Activated B cell treated with CpG ODN at 0.5 μM for 24 hours (primary cell): ENCODE measurements at regions not wholly inside any gene's neighbourhood (a gene's known extent, or its start where the extent isn't known, plus 50 kb on each side); places are given as distances from the start of the nearest gene placed in this dataset.

Experiments used
- ATAC-seq: fragments of 200-7000 bp; cut with Tn5 transposase; one replicate; pipeline ENCODE4 v1.10.0; 2021; ENCODE audit warnings: low read depth, mild to moderate bottlenecking, moderate library complexity
- CTCF ChIA-PET: fragments of 350-600 bp; sonication (Branson Sonifier 250); formaldehyde crosslinking; loops from one replicate; lab custom pipeline; 2021; ENCODE audit warnings: antibody characterized with exemption; lab: Charles Lee
- POLR2A ChIA-PET: fragments of 350-600 bp; sonication (Branson Sonifier 250); formaldehyde crosslinking; loops from one replicate; lab custom pipeline; 2021; ENCODE audit warnings: antibody characterized with exemption; lab: Charles Lee
- DNase-seq: peaks from one replicate; pipeline ENCODE4 v3.0.0; 2022
- H3K27ac Mint-ChIP-seq: one replicate; pipeline ENCODE4 v1.8.0; 2020; ENCODE audit warnings: mixed read lengths
- H3K27me3 Mint-ChIP-seq: one replicate; pipeline ENCODE4 v1.8.0; 2021; ENCODE audit warnings: mixed read lengths
- H3K36me3 Mint-ChIP-seq: one replicate; pipeline ENCODE4 v1.8.0; 2021; ENCODE audit warnings: low read depth, mixed read lengths
- H3K4me1 Mint-ChIP-seq: one replicate; pipeline ENCODE4 v1.8.0; 2021; ENCODE audit warnings: mixed read lengths
- H3K4me3 Mint-ChIP-seq: one replicate; pipeline ENCODE4 v1.8.0; 2020; ENCODE audit warnings: mild to moderate bottlenecking, mixed read lengths
- H3K9me3 Mint-ChIP-seq: one replicate; pipeline ENCODE4 v1.8.0; 2020; ENCODE audit warnings: mixed read lengths
- intact Hi-C: fragments of 100-400 bp; cut with micrococcal nuclease; formaldehyde crosslinking; loops from one replicate; pipeline ENCODE4 v1.15.1; 2024
- TF ChIP-seq, protein P1 (sequence below): fragments of 200-600 bp; IDR thresholded peaks from one replicate; pipeline ENCODE4 v1.8.0; 2022; ENCODE audit warnings: antibody characterized with exemption, mild to moderate bottlenecking

DNA sequence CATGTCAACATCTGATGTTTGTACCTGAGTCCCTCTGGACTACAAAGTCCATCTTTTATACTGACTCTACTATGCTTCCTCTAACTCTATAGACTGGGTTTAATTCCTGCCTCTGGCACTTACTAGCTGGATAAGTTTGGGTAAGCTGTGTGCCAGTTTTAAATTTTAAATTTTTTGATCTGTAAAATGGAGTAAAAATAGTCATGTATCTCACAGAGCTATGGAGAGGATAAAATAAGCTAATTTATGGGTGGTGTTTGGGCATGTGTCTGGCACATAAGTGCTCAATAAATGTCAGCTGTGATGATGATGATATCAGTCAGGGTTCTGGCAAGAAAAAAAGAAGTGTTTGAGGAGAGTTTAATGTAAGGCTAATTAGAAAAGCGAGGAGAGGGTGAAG, 139.2 kb upstream of the C1orf21 start:
- intact Hi-C loops, result no loop called here
- POLR2A ChIA-PET, result no interaction called here

DNA sequence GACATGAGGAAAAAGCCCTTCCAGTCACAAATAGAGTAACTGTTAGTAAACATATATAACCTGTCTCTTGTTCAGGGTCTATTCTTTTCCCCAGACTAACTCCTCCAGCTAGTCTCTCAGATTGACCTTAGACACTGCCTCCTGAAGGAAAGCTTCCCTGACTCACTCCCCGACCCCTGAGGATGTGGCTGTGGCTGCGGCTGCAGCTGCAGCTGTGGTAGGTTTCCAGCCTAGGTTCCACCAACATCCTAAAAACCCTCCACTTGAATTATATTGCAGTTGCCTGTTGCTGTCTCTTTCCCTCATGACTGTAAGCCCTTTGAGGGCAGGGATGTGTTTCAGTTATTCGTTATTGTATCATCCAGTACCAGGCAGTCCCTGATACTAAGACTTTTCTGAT, 132.9 kb upstream of the C1orf21 start:
- TF ChIP-seq, protein P1, sequence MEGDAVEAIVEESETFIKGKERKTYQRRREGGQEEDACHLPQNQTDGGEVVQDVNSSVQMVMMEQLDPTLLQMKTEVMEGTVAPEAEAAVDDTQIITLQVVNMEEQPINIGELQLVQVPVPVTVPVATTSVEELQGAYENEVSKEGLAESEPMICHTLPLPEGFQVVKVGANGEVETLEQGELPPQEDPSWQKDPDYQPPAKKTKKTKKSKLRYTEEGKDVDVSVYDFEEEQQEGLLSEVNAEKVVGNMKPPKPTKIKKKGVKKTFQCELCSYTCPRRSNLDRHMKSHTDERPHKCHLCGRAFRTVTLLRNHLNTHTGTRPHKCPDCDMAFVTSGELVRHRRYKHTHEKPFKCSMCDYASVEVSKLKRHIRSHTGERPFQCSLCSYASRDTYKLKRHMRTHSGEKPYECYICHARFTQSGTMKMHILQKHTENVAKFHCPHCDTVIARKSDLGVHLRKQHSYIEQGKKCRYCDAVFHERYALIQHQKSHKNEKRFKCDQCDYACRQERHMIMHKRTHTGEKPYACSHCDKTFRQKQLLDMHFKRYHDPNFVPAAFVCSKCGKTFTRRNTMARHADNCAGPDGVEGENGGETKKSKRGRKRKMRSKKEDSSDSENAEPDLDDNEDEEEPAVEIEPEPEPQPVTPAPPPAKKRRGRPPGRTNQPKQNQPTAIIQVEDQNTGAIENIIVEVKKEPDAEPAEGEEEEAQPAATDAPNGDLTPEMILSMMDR, result no peak
- intact Hi-C loops, result no loop called here
- H3K9me3 Mint-ChIP-seq, result peaks cover 2% of the 10 kb centered on the region
- no peak overlapping the region for H3K4me3 Mint-ChIP-seq
- peaks cover 14% of the 10 kb centered on the region for H3K27me3 Mint-ChIP-seq
- no peak for DNase-seq
- H3K27ac Mint-ChIP-seq, result no peak overlapping the region
- H3K4me1 Mint-ChIP-seq, result no peaks in the 10 kb centered on the region
- H3K36me3 Mint-ChIP-seq, result no peaks in the 10 kb centered on the region
- CTCF ChIA-PET, result no interaction called here
- ATAC-seq, result no peak
- POLR2A ChIA-PET, result no interaction called here

More for the DNA sequence above, 139.2 kb upstream of the C1orf21 start:
- Mint-ChIP-seq H3K27ac (no peak overlapping the region), H3K27me3 (peaks cover 5% of the 10 kb centered on the region), H3K4me1 (no peaks in the 10 kb centered on the region), H3K9me3 (no peaks in the 10 kb centered on the region), H3K36me3 (no peaks in the 10 kb centered on the region), H3K4me3 (no peak overlapping the region)
- CTCF ChIA-PET, result no interaction called here
- TF ChIP-seq, protein P1, result no peak
- DNase-seq (no peak), ATAC-seq (no peak)

DNA sequence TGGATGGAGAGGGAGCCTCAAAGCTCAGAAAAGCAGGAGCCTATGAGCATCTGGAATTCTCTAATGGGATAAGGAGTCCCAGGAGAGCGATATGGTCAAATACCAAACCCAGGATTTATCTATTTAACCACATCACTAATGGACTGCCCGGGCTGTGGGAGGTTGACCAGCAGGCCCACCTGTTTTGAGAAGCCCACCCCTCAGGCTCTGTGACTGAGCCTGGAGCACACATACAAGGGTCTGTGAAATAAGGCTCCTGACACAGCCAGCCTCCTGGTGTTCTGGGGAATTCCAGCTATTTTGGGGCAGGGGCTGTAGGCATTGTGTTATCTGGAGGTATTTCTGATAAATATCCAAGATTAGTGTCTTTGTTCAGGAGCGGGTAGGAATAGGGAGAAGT, 132.0 kb upstream of the C1orf21 start:
- H3K9me3 Mint-ChIP-seq, result peaks cover 2% of the 10 kb centered on the region
- peaks cover 14% of the 10 kb centered on the region for H3K27me3 Mint-ChIP-seq
- intact Hi-C loops, result no loop called here
- ChIA-PET POLR2A (no interaction called here), CTCF (no interaction called here)
- ATAC-seq, result no peak
- TF ChIP-seq, protein P1, result no peak
- no peaks in the 10 kb centered on the region for H3K36me3 Mint-ChIP-seq
- H3K27ac Mint-ChIP-seq, result no peak overlapping the region
- no peak for DNase-seq
- no peak overlapping the region for H3K4me3 Mint-ChIP-seq
- no peaks in the 10 kb centered on the region for H3K4me1 Mint-ChIP-seq

DNA sequence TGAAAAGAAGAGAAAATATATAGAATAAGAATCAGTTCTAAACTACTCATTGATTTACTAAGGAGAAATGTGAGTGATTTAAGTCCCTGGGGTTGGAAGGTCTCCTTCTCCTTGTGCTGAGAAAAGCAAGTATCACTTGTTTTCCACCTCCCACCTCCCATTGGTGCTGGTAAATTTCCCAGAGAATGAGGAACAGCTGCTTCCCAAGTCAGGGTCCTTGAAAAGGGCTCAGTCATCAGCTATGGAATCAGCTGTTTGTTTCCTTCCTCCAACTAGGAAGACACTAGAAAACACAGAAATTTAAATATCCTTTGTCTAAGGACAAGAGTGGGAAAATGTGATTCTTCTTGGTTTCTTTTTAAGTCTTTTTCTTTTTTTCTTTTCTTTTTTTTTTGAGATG, 131.3 kb upstream of the C1orf21 start:
- CTCF ChIA-PET, result no interaction called here
- peaks cover 14% of the 10 kb centered on the region for H3K27me3 Mint-ChIP-seq
- no peak for ATAC-seq
- POLR2A ChIA-PET, result no interaction called here
- H3K27ac Mint-ChIP-seq, result no peak overlapping the region
- H3K4me1 Mint-ChIP-seq, result no peaks in the 10 kb centered on the region
- no peaks in the 10 kb centered on the region for H3K36me3 Mint-ChIP-seq
- intact Hi-C loops, result no loop called here
- DNase-seq, result no peak
- peaks cover 2% of the 10 kb centered on the region for H3K9me3 Mint-ChIP-seq
- TF ChIP-seq, protein P1, result no peak
- no peak overlapping the region for H3K4me3 Mint-ChIP-seq

DNA sequence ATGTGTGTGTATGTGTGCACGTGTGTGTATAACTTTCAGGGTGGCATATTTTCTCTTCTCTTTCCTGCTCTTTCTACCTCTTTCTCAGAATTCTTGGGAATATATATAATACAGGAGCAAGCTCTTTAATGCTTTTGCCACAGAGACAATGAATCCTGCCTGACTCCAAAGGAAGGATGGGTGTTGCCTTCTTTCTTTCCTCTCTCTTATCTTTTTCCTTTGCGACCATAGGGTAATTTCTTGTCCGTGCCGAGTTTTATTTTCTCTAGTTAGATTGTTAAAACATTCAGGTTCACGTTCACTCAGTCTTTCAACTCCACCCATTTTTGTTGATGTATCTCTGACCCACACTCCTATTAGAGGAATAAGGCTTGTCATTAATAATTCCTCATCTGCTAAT, 129.0 kb upstream of the C1orf21 start:
- no peak overlapping the region for H3K4me3 Mint-ChIP-seq
- DNase-seq (no peak), ATAC-seq (no peak)
- H3K4me1 Mint-ChIP-seq, result no peaks in the 10 kb centered on the region
- TF ChIP-seq, protein P1, result no peak
- POLR2A ChIA-PET, result no interaction called here
- H3K36me3 Mint-ChIP-seq, result no peaks in the 10 kb centered on the region
- CTCF ChIA-PET, result no interaction called here
- intact Hi-C loops, result no loop called here
- peaks cover 2% of the 10 kb centered on the region for H3K9me3 Mint-ChIP-seq
- no peak overlapping the region for H3K27ac Mint-ChIP-seq
- peaks cover 20% of the 10 kb centered on the region for H3K27me3 Mint-ChIP-seq
